OCI-LY3 (cell line): ENCODE measurements at regions not wholly inside any gene's neighbourhood (a gene's known extent, or its start where the extent isn't known, plus 50 kb on each side); places are given as distances from the start of the nearest gene placed in this dataset.

Experiments
- H2AFZ ChIP-seq: fragments of 200-600, 300-600 bp; shearing (Covaris generic); 2 replicates; pipeline ENCODE4 v1.6.0; 2014; ENCODE audit warnings: antibody characterized with exemption, low read depth, low read length
- H3K27ac ChIP-seq: fragments of 200-600, 300-600 bp; sonication (generic); 2 replicates; pipeline ENCODE4 v1.5.1; 2014; ENCODE audit warnings: mild to moderate bottlenecking, low read length, moderate library complexity, mixed read lengths
- H3K27me3 ChIP-seq: fragments of 200-600, 300-600 bp; sonication (generic); 2 replicates; pipeline ENCODE4 v1.6.1; 2014; ENCODE audit warnings: low read depth, low read length, mixed read lengths
- H3K36me3 ChIP-seq: fragments of 200-600, 300-600 bp; sonication (generic); replicated peaks from 2 replicates; pipeline ENCODE3; 2014; ENCODE audit warnings: low read depth, low read length, mixed read lengths
- H3K4me1 ChIP-seq: fragments of 300-600, 200-600 bp; sonication (generic); 2 replicates; pipeline ENCODE4 v1.6.1; 2014; ENCODE audit warnings: low read length, mixed read lengths
- H3K4me2 ChIP-seq: fragments of 200-600, 300-600 bp; sonication (generic); 2 replicates; pipeline ENCODE4 v1.6.1; 2014; ENCODE audit warnings: low read length, mixed read lengths
- H3K4me3 ChIP-seq: fragments of 300-600, 200-600 bp; sonication (generic); 2 replicates; pipeline ENCODE4 v1.5.1; 2014; ENCODE audit warnings: antibody characterized with exemption, mild to moderate bottlenecking, low read length, moderate library complexity
- H3K79me2 ChIP-seq: fragments of 300-600, 200-600 bp; shearing (Covaris generic); 2 replicates; pipeline ENCODE4 v1.6.1; 2014; ENCODE audit warnings: mild to moderate bottlenecking, low read length, mixed read lengths
- H3K9ac ChIP-seq: fragments of 300-600, 200-600 bp; shearing (Covaris generic); 2 replicates; pipeline ENCODE4 v1.6.0; 2014; ENCODE audit warnings: mild to moderate bottlenecking, low read length, moderate library complexity
- H3K9me3 ChIP-seq: fragments of 200-600, 300-600 bp; shearing (Covaris generic); 2 replicates; pipeline ENCODE4 v1.6.1; 2014; ENCODE audit warnings: low read length, mixed read lengths; ENCODE audit not compliant: insufficient read depth
- H4K20me1 ChIP-seq: fragments of 200-600, 300-600 bp; sonication (generic); 2 replicates; pipeline ENCODE4 v1.6.1; 2016; ENCODE audit warnings: low read length, mixed read lengths; ENCODE audit not compliant: insufficient read depth
- CTCF ChIP-seq: fragments of 200-600, 300-600 bp; sonication (generic); IDR thresholded peaks from 2 replicates; pipeline ENCODE4 v1.5.1; 2014; ENCODE audit warnings: antibody characterized with exemption, low read length, low read depth
- EZH2phosphoT487 ChIP-seq: fragments of 200-600 bp; shearing (Covaris generic); IDR thresholded peaks from 2 replicates; pipeline ENCODE4 v1.6.1; 2018; ENCODE audit warnings: antibody characterized with exemption, mixed run types, low read depth

DNA sequence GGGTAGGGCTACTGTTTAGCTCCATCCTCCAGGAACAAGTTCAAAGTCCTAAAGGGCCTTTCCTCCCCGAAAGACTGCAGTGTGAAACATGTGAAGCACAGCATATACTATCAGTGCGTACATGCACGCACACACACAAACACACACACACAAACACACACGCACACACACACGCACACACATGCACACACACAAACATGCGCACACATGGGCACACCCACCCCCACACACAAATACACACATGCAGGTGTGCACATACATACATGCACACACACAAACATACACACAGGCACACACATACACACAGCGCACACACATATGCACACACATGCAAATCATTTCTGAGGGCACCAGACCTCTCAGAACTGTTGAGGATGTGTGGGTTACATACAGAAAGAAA, 382.0 kb upstream of the CDH4 start:
- Histone ChIP-seq H3K9ac (no peak overlapping the region), H3K27me3 (no peaks in the 10 kb centered on the region)

GRCh38 chr20:60872224-60872623, 379.8 kb upstream of the CDH4 start:
- H3K4me1 ChIP-seq: peaks cover 6% of the 10 kb centered on the region; the same call in 1 of the 2 replicates
- no peaks in the 10 kb centered on the region for H3K27me3 ChIP-seq
- no peak overlapping the region for H3K4me3 ChIP-seq
- no peak overlapping the region for H3K4me2 ChIP-seq
- no peak overlapping the region for H3K9ac ChIP-seq
- H2AFZ ChIP-seq: no peak overlapping the region
- TF ChIP-seq CTCF: no peak
- TF ChIP-seq EZH2phosphoT487: no peak
- no peaks in the 10 kb centered on the region for H4K20me1 ChIP-seq
- H3K36me3 ChIP-seq: no peaks in the 10 kb centered on the region
- no peaks in the 10 kb centered on the region for H3K9me3 ChIP-seq
- no peaks in the 10 kb centered on the region for H3K79me2 ChIP-seq
- H3K27ac ChIP-seq: no peak overlapping the region

More for the DNA sequence above, 382.0 kb upstream of the CDH4 start:
- TF ChIP-seq EZH2phosphoT487 (no peak), CTCF (no peak)
- no peaks in the 10 kb centered on the region for H3K9me3 ChIP-seq
- no peaks in the 10 kb centered on the region for H4K20me1 ChIP-seq
- H2AFZ ChIP-seq: no peak overlapping the region
- no peaks in the 10 kb centered on the region for H3K36me3 ChIP-seq
- no peak overlapping the region for H3K4me3 ChIP-seq
- no peak overlapping the region for H3K4me2 ChIP-seq
- H3K27ac ChIP-seq: no peak overlapping the region
- H3K79me2 ChIP-seq: no peaks in the 10 kb centered on the region
- peaks cover 6% of the 10 kb centered on the region; the same call in 1 of the 2 replicates for H3K4me1 ChIP-seq

- no peaks in the 10 kb centered on the region for H3K79me2 ChIP-seq
- no peak overlapping the region for H3K4me3 ChIP-seq
- TF ChIP-seq EZH2phosphoT487: no peak
- TF ChIP-seq CTCF: no peak
- H4K20me1 ChIP-seq: no peaks in the 10 kb centered on the region
- no peaks in the 10 kb centered on the region for H3K27me3 ChIP-seq
- H3K27ac ChIP-seq: no peak overlapping the region
- no peak overlapping the region for H3K4me2 ChIP-seq
- no peak overlapping the region for H2AFZ ChIP-seq
- H3K36me3 ChIP-seq: no peaks in the 10 kb centered on the region
- H3K9me3 ChIP-seq: no peaks in the 10 kb centered on the region
- H3K9ac ChIP-seq: no peak overlapping the region
- H3K4me1 ChIP-seq: peaks cover 10% of the 10 kb centered on the region
Measured at GRCh38 chr20:60877071-60877857, 374.8 kb upstream of the CDH4 start.

DNA sequence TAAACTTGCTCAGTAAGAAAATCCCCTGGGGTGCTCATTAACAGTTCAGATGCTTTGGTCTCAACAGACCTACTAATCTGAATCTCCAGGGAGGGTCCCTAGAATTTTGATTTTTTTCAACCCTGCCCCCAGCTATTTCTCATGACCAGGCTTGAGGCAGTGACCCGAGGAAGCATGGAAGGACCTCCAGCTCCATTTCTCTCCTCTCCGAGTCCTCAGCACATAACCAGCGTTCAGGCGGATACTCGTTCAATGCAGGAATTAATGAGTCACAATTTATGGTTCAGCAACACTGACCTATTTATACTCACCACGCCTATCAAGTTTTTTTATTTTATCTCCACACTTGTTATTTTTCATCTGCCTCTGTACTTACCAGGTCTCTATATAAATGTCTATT, 369.2 kb upstream of the CDH4 start:
- TF ChIP-seq EZH2phosphoT487 (no peak), CTCF (no peak)
- Histone ChIP-seq H3K27me3 (no peaks in the 10 kb centered on the region), H4K20me1 (no peaks in the 10 kb centered on the region), H3K4me1 (peaks cover 53% of the 10 kb centered on the region), H3K4me2 (peak overlapping the region; percentile 87), H3K4me3 (peak overlapping the region; percentile 66), H3K36me3 (no peaks in the 10 kb centered on the region), H3K9me3 (no peaks in the 10 kb centered on the region), H3K79me2 (no peaks in the 10 kb centered on the region), H2AFZ (no peak overlapping the region), H3K27ac (peak overlapping the region; percentile 85), H3K9ac (peak overlapping the region; percentile 51)
